GM12892 (cell line): ENCODE measurements at regions not wholly inside any gene's neighbourhood (a gene's known extent, or its start where the extent isn't known, plus 50 kb on each side); places are given as distances from the start of the nearest gene placed in this dataset.

ENCODE experiments used
- POLR2A ChIP-seq: IDR thresholded peaks from 2 replicates; pipeline ENCODE4 v1.6.1; 2011; ENCODE audit warnings: low read depth, low read length, control low read depth
- POLR2AphosphoS5 ChIP-seq: IDR thresholded peaks from 2 replicates; pipeline ENCODE4 v1.6.1; 2011; ENCODE audit warnings: low read depth, low read length, control low read depth
- TAF1 ChIP-seq: IDR thresholded peaks from 2 replicates; pipeline ENCODE4 v1.6.1; 2011; ENCODE audit warnings: low read depth, mild to moderate bottlenecking, control low read depth, low read length, borderline replicate concordance

- TF ChIP-seq POLR2AphosphoS5 (no peak), POLR2A (no peak), TAF1 (no peak)
These were observed 592.7 kb upstream of the POU3F2 start for GRCh38 chr6:98241630-98242029.
